ENCODE measurements at regions not wholly inside any gene's neighbourhood (a gene's known extent, or its start where the extent isn't known, plus 50 kb on each side); places are given as distances from the start of the nearest gene placed in this dataset.
"Not testable (repeated sequence)": the region's sequence is repeated elsewhere in the genome, so short reads cannot be mapped to it uniquely, and the experiment has no call there.

DNA sequence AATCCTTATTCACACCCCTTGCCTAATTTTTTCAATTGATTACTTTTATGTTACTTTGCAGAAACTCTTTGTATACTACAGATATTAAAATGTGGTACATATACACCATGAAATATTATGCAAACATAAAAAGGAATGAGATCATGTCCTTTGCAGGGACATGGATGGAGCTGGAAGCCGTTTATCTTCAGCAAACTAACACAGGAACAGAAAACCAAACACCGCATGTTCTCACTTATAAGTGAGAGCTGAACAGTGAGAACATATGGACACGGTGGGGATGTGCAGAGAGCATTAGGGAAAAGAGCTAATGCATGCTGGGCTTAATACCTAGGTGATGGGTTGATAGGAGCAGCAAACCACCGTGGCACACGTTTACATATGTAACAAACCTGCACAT, 123.5 kb upstream of the DIAPH2 start:
- not testable (repeated sequence) for TF ChIP-seq FOXK2, NFRKB (IDR thresholded peaks at IDR 0.05)
